Mucosa of descending colon (tissue), 3 donors: ENCODE measurements at regions not wholly inside any gene's neighbourhood (a gene's known extent, or its start where the extent isn't known, plus 50 kb on each side); places are given as distances from the start of the nearest gene placed in this dataset.

Source experiments
- ATAC-seq: fragments of 200-7000 bp; cut with Tn5 transposase; one replicate; pipeline ENCODE4 v1.9.1; 2020; ENCODE audit warnings: mild to moderate bottlenecking, moderate library complexity
- DNase-seq, 3 donors: peaks; one replicate each; pipeline ENCODE4 v3.0.0-alpha.2; 2020
- H3K36me3 ChIP-seq: fragments of 200-600 bp; one replicate; pipeline ENCODE4 v1.8.0; 2021; ENCODE audit warnings: low read depth, mild to moderate bottlenecking
- H3K4me1 ChIP-seq: fragments of 200-600 bp; one replicate; pipeline ENCODE4 v1.8.0; 2021; ENCODE audit warnings: low read depth, mild to moderate bottlenecking
- H3K4me3 ChIP-seq: fragments of 200-600 bp; one replicate; pipeline ENCODE4 v1.8.0; 2021; ENCODE audit warnings: mild to moderate bottlenecking
- H3K9me3 ChIP-seq: fragments of 200-600 bp; one replicate; pipeline ENCODE4 v1.8.0; 2021; ENCODE audit warnings: mild to moderate bottlenecking
- CTCF ChIP-seq: fragments of 200-600 bp; IDR thresholded peaks from one replicate; pipeline ENCODE4 v1.8.0; 2022; ENCODE audit warnings: antibody characterized with exemption, mild to moderate bottlenecking
- intact Hi-C, 2 donors: fragments of 100-400 bp; cut with DNase I in 1 of 2; cut with micrococcal nuclease in 1 of 2; formaldehyde crosslinking; loops; one replicate each; pipeline versions ENCODE4 v1.11.0 to v1.11.1; 2022; cut with DNase I, micrococcal nuclease
- donor health status: DM: no; HTN: no; CAD: no; lungs with moderate emphysema.
- donor health status: DM: no; HTN: no; CAD: no.
- donor health status: DM: no; HTN: yes; CAD: no.

GRCh38 chr5:57094753-57095683 lies 78.8 kb upstream of the GPBP1 start:
- Histone ChIP-seq H3K9me3 (peaks cover 13% of the 10 kb centered on the region), H3K4me3 (no peak overlapping the region), H3K4me1 (peaks cover 5% of the 10 kb centered on the region), H3K36me3 (no peaks in the 10 kb centered on the region)
- intact Hi-C loops: no loop called here
- peak; percentile 25 for TF ChIP-seq CTCF
- ATAC-seq: peak; percentile 88
- peak; percentile 79 to 92 (median 84) for DNase-seq

GRCh38 chr5:57097526-57097925 lies 76.3 kb upstream of the GPBP1 start:
- Histone ChIP-seq H3K4me1 (peaks cover 8% of the 10 kb centered on the region), H3K4me3 (no peak overlapping the region), H3K9me3 (peaks cover 13% of the 10 kb centered on the region), H3K36me3 (no peaks in the 10 kb centered on the region)
- ATAC-seq (no peak), DNase-seq (no peak)
- intact Hi-C loops: no loop called here
- TF ChIP-seq CTCF: no peak

- ATAC-seq (peak; percentile 53), DNase-seq (no peak)
- Histone ChIP-seq H3K4me3 (no peak overlapping the region), H3K36me3 (no peaks in the 10 kb centered on the region), H3K4me1 (peaks cover 8% of the 10 kb centered on the region), H3K9me3 (peaks cover 10% of the 10 kb centered on the region)
- intact Hi-C loops: no loop called here
- TF ChIP-seq CTCF: no peak
Measured at GRCh38 chr5:57102189-57102904, 71.5 kb upstream of the GPBP1 start.

- ATAC-seq (peak; percentile 88), DNase-seq (no peak)
Measured at GRCh38 chr5:57102905-57103255, 71.0 kb upstream of the GPBP1 start.

More at GRCh38 chr5:57102905-57103255, 71.0 kb upstream of the GPBP1 start:
- no peak for TF ChIP-seq CTCF
- Histone ChIP-seq H3K9me3 (peaks cover 5% of the 10 kb centered on the region), H3K4me1 (peaks cover 8% of the 10 kb centered on the region), H3K36me3 (no peaks in the 10 kb centered on the region), H3K4me3 (no peak overlapping the region)
- intact Hi-C loops: no loop called here
